Gastrocnemius medialis (tissue), 4 donors: ENCODE measurements at regions not wholly inside any gene's neighbourhood (a gene's known extent, or its start where the extent isn't known, plus 50 kb on each side); places are given as distances from the start of the nearest gene placed in this dataset.

Experiments
- ATAC-seq, 2 donors: fragments of 150-250 bp; one replicate each; pipeline ENCODE4 v1.9.1; 2016
- DNase-seq, 2 donors: peaks; one replicate each; pipeline ENCODE4 v3.0.0-alpha.2; 2019
- H3K27ac ChIP-seq, 4 donors: fragments of 200-600 bp; sonication (generic); 1 replicate in 1 of 4; 2 replicates in 3 of 4; pipeline ENCODE4 v1.5.1; 2016 to 2018; ENCODE audit warnings: mild to moderate bottlenecking in 2 of 4, moderate library complexity in 1 of 4
- H3K27me3 ChIP-seq, 3 donors: fragments of 200-600 bp; sonication (generic) in 2 of 3; 1 replicate in 1 of 3; 2 replicates in 2 of 3; pipeline versions ENCODE4 v1.5.1 to v1.6.0; 2016 to 2019; ENCODE audit warnings: mild to moderate bottlenecking in 1 of 3, moderate library complexity in 1 of 3
- H3K36me3 ChIP-seq, 2 donors: fragments of 200-600 bp; sonication (generic) in 1 of 2; one replicate each; pipeline ENCODE4 v1.5.1; 2017 to 2018
- H3K4me1 ChIP-seq, 2 donors: fragments of 200-600 bp; sonication (generic) in 1 of 2; one replicate each; pipeline ENCODE4 v1.5.1; 2016 to 2017; ENCODE audit warnings: mild to moderate bottlenecking in 2 of 2
- H3K4me3 ChIP-seq, 4 donors: fragments of 200-600 bp; sonication (generic) in 3 of 4; 1 replicate in 1 of 4; 2 replicates in 3 of 4; pipeline ENCODE4 v1.5.1; 2016 to 2019; ENCODE audit warnings: mild to moderate bottlenecking in 2 of 4
- H3K9me3 ChIP-seq, 3 donors: fragments of 200-600 bp; sonication (generic) in 2 of 3; 1 replicate in 1 of 3; 2 replicates in 2 of 3; pipeline ENCODE4 v1.5.1; 2016 to 2019
- POLR2A ChIP-seq, 2 donors: fragments of 450-650 bp; IDR thresholded peaks; one replicate each; pipeline ENCODE4 v1.6.1; 2017; ENCODE audit warnings: antibody characterized with exemption in 2 of 2, mild to moderate bottlenecking in 2 of 2, moderate library complexity in 2 of 2
- in situ Hi-C, 4 donors: fragments of 200-750 bp; cut with MboI; loops; one replicate each; pipeline versions ENCODE4 v1.15.0 to v1.8.0; 2017; ENCODE audit warnings: low sequenced_read_pairs in 4 of 4
- intact Hi-C: fragments of 100-400 bp; cut with DNase I; formaldehyde crosslinking; loops from one replicate; pipeline ENCODE4 v1.15.1; 2023; ENCODE audit warnings: low total_unique reads
- TF ChIP-seq, protein P1 (sequence below), 5 experiments: fragments of 450-650 bp in 3 of 5; fragments of 200-600 bp in 2 of 5; sonication (generic) in 2 of 5; IDR thresholded peaks in 4 of 5; conservative IDR thresholded peaks in 1 of 5; 1 replicate in 4 of 5; 2 replicates in 1 of 5; pipeline ENCODE4 v1.5.1; 2016 to 2019; ENCODE audit warnings: antibody characterized with exemption in 5 of 5, mild to moderate bottlenecking in 3 of 5, moderate library complexity in 3 of 5

- intact Hi-C loops (no loop called here), in situ Hi-C loops (no loop called here)
- DNase-seq (no peak), ATAC-seq (no peak)
- TF ChIP-seq, protein P1, sequence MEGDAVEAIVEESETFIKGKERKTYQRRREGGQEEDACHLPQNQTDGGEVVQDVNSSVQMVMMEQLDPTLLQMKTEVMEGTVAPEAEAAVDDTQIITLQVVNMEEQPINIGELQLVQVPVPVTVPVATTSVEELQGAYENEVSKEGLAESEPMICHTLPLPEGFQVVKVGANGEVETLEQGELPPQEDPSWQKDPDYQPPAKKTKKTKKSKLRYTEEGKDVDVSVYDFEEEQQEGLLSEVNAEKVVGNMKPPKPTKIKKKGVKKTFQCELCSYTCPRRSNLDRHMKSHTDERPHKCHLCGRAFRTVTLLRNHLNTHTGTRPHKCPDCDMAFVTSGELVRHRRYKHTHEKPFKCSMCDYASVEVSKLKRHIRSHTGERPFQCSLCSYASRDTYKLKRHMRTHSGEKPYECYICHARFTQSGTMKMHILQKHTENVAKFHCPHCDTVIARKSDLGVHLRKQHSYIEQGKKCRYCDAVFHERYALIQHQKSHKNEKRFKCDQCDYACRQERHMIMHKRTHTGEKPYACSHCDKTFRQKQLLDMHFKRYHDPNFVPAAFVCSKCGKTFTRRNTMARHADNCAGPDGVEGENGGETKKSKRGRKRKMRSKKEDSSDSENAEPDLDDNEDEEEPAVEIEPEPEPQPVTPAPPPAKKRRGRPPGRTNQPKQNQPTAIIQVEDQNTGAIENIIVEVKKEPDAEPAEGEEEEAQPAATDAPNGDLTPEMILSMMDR (IDR thresholded peaks at IDR 0.05 in 4 of 5, conservative IDR thresholded peaks at IDR 0.05 in 1 of 5) = no peak
- no peak for TF ChIP-seq POLR2A (IDR thresholded peaks at IDR 0.05)
- H3K27me3 ChIP-seq = no peaks in the 10 kb centered on the region
- H3K4me3 ChIP-seq = no peak overlapping the region
- H3K4me1 ChIP-seq = no peaks in the 10 kb centered on the region
- no peaks in the 10 kb centered on the region for H3K36me3 ChIP-seq
- no peak overlapping the region for H3K27ac ChIP-seq
- no peaks in the 10 kb centered on the region for H3K9me3 ChIP-seq
Observed at GRCh38 chr13:73505376-73505890, 446.6 kb downstream of the KLF5 start.

DNA sequence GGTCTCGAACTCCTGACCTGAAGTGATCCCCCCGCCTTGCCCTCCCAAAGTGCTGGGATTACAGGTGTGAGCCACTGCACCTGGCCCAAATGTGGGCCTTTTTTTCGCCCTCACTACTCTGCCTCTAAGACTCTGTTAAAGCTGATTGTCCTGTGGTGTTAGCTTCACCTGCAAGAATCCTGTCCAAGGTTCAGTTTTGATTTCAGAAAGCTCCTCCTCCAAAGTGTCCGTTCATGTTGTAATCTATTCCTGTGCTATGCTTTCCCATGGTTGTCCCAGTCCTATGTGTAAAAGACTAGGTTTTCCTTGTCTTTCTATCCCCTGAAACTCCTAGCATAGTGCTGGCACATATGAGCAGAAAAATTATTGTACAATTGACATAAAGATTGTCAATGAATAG is 440.9 kb downstream of the KLF5 start:
- no peak for DNase-seq
- Histone ChIP-seq H3K4me1 (no peaks in the 10 kb centered on the region), H3K4me3 (no peak overlapping the region), H3K36me3 (no peaks in the 10 kb centered on the region), H3K9me3 (no peaks in the 10 kb centered on the region), H3K27ac (no peak overlapping the region), H3K27me3 (no peaks in the 10 kb centered on the region)
- intact Hi-C loops = no loop called here
- TF ChIP-seq, protein P1 (IDR thresholded peaks at IDR 0.05 in 4 of 5, conservative IDR thresholded peaks at IDR 0.05 in 1 of 5) = no peak
- TF ChIP-seq POLR2A (IDR thresholded peaks at IDR 0.05) = no peak
- in situ Hi-C loops = no loop called here
- ATAC-seq = no peak

DNA sequence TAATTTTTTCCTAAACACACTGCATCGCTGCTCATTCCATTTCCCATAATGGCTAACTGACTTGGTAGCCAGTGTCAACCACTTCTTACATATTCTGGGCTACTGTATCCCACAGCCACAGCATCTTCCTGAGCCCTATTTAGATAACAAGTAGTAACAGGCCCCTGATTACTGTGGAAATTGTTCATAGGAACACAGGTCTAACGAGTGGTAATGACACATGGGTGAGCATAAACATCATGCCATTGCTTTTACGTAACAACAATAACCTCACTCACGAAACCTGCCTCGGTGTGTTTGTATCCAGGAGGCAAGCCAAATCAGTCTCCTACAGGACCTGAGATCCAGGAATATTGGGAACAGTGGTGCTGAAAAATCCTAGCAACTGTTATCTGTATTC is 438.6 kb downstream of the KLF5 start:
- TF ChIP-seq, protein P1 (IDR thresholded peaks at IDR 0.05 in 4 of 5, conservative IDR thresholded peaks at IDR 0.05 in 1 of 5) = no peak
- no peak for TF ChIP-seq POLR2A (IDR thresholded peaks at IDR 0.05)
- H3K36me3 ChIP-seq = no peaks in the 10 kb centered on the region
- no peak for DNase-seq
- intact Hi-C loops (no loop called here), in situ Hi-C loops (no loop called here)
- H3K4me3 ChIP-seq = no peak overlapping the region
- no peaks in the 10 kb centered on the region for H3K9me3 ChIP-seq
- no peaks in the 10 kb centered on the region for H3K27me3 ChIP-seq
- no peaks in the 10 kb centered on the region for H3K4me1 ChIP-seq
- no peak overlapping the region for H3K27ac ChIP-seq
- ATAC-seq = no peak

- Histone ChIP-seq H3K27ac (no peak overlapping the region), H3K9me3 (no peaks in the 10 kb centered on the region), H3K27me3 (no peaks in the 10 kb centered on the region), H3K4me1 (no peaks in the 10 kb centered on the region), H3K4me3 (no peak overlapping the region), H3K36me3 (no peaks in the 10 kb centered on the region)
- in situ Hi-C loops = no loop called here
- DNase-seq = no peak
- no peak for ATAC-seq
- TF ChIP-seq, protein P1 (IDR thresholded peaks at IDR 0.05 in 4 of 5, conservative IDR thresholded peaks at IDR 0.05 in 1 of 5) = no peak
- no peak for TF ChIP-seq POLR2A (IDR thresholded peaks at IDR 0.05)
- intact Hi-C loops = no loop called here
Observed at GRCh38 chr13:73496711-73497110, 437.9 kb downstream of the KLF5 start.

GRCh38 chr13:73492811-73493210 is 434.0 kb downstream of the KLF5 start:
- Histone ChIP-seq H3K36me3 (no peaks in the 10 kb centered on the region), H3K27ac (no peak overlapping the region), H3K27me3 (no peaks in the 10 kb centered on the region), H3K4me1 (no peaks in the 10 kb centered on the region), H3K9me3 (no peaks in the 10 kb centered on the region), H3K4me3 (no peak overlapping the region)
- ATAC-seq (no peak), DNase-seq (no peak)
- TF ChIP-seq, protein P1 (IDR thresholded peaks at IDR 0.05 in 4 of 5, conservative IDR thresholded peaks at IDR 0.05 in 1 of 5) = no peak
- no peak for TF ChIP-seq POLR2A (IDR thresholded peaks at IDR 0.05)
- intact Hi-C loops (no loop called here), in situ Hi-C loops (no loop called here)
